IPS DF 6.9 (cell line): ENCODE measurements at regions not wholly inside any gene's neighbourhood (a gene's known extent, or its start where the extent isn't known, plus 50 kb on each side); places are given as distances from the start of the nearest gene placed in this dataset.

Source experiments
- DNase-seq: peaks from one replicate; pipeline ENCODE4 v3.0.0-alpha.2; 2013; ENCODE audit warnings: low read depth, low spot score
- H3K27ac ChIP-seq: one replicate; pipeline ENCODE4 v1.5.1; 2013; ENCODE audit warnings: low read length, control low read depth
- H3K27me3 ChIP-seq: 2 replicates; pipeline ENCODE4 v1.6.1; 2013; ENCODE audit warnings: mild to moderate bottlenecking, low read length; ENCODE audit not compliant: control insufficient read depth, insufficient read depth
- H3K36me3 ChIP-seq: 2 replicates; pipeline ENCODE4 v1.6.1; 2013; ENCODE audit warnings: low read length; ENCODE audit not compliant: control insufficient read depth, insufficient read depth
- H3K4me1 ChIP-seq: 2 replicates; pipeline ENCODE4 v1.6.1; 2013; ENCODE audit warnings: low read length; ENCODE audit not compliant: control insufficient read depth, insufficient read depth
- H3K4me3 ChIP-seq: 2 replicates; pipeline ENCODE4 v1.5.1; 2013; ENCODE audit warnings: mild to moderate bottlenecking, low read length
- H3K9me3 ChIP-seq: 2 replicates; pipeline ENCODE4 v1.6.1; 2013; ENCODE audit warnings: low read length, inconsistent platforms; ENCODE audit not compliant: control insufficient read depth, insufficient read depth
- WGBS: extraction: QIAGEN DNeasy Blood & Tissue Kit; methylation state at CpG from one replicate; pipeline ENCODE4 v1.1.7; 2013; ENCODE audit warnings: mixed read lengths, missing lambda C conversion rate; ENCODE audit not compliant: insufficient read length, insufficient coverage; 5-methylcytosine and 5-hydroxymethylcytosine counted together

- H3K4me1 ChIP-seq, result peaks cover 1% of the 10 kb centered on the region; the same call in 1 of the 2 replicates
- no peak overlapping the region for H3K27ac ChIP-seq
- no peak for DNase-seq
- H3K4me3 ChIP-seq, result no peak overlapping the region
- no peaks in the 10 kb centered on the region for H3K9me3 ChIP-seq
- peaks cover 3% of the 10 kb centered on the region; the same call in 1 of the 2 replicates for H3K27me3 ChIP-seq
- H3K36me3 ChIP-seq, result no peaks in the 10 kb centered on the region
- 100% methylated on average over 2 of the region's 2 CpGs for WGBS
Measured at GRCh38 chr2:234711308-234711707, 214.4 kb upstream of the ARL4C start.

GRCh38 chr2:234710587-234710986, 213.7 kb upstream of the ARL4C start:
- DNase-seq, result no peak
- Histone ChIP-seq H3K4me1 (peaks cover 1% of the 10 kb centered on the region; the same call in 1 of the 2 replicates), H3K36me3 (no peaks in the 10 kb centered on the region), H3K9me3 (no peaks in the 10 kb centered on the region), H3K27me3 (peaks cover 3% of the 10 kb centered on the region; the same call in 1 of the 2 replicates), H3K27ac (no peak overlapping the region), H3K4me3 (no peak overlapping the region)
- WGBS, result no CpG with 5 or more reads among the region's 5 CpGs

DNA sequence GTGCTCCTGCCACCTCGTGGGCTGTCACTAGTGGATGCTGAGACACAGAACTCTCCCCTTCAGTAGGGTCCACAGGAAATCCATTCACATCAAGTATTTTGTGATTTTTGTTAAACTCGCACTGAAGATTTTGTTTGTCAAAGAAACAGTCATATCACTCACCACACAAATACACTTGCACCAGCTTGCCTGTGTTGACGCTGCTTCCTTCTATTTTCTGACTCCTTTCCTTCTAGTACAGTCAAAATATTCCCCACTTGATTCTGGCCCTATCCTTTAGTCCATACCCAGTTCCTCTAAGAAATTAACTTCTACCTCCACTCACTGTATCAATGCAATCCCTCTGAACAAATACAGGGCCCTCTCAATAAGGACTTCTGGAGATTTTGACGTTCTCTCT, 213.2 kb upstream of the ARL4C start:
- Histone ChIP-seq H3K36me3 (no peaks in the 10 kb centered on the region), H3K4me3 (no peak overlapping the region)

GRCh38 chr2:234708717-234709116, 211.8 kb upstream of the ARL4C start:
- Histone ChIP-seq H3K27me3 (peaks cover 2% of the 10 kb centered on the region; the same call in 1 of the 2 replicates), H3K27ac (no peak overlapping the region), H3K4me3 (no peak overlapping the region), H3K9me3 (no peaks in the 10 kb centered on the region), H3K36me3 (no peaks in the 10 kb centered on the region), H3K4me1 (peaks cover 1% of the 10 kb centered on the region; the same call in 1 of the 2 replicates)
- no peak for DNase-seq
- no CpG with 5 or more reads among the region's 3 CpGs for WGBS

More for the DNA sequence above, 213.2 kb upstream of the ARL4C start:
- H3K9me3 ChIP-seq, result no peaks in the 10 kb centered on the region
- WGBS, result no CpG with 5 or more reads among the region's 4 CpGs
- peaks cover 1% of the 10 kb centered on the region; the same call in 1 of the 2 replicates for H3K4me1 ChIP-seq
- H3K27ac ChIP-seq, result no peak overlapping the region
- DNase-seq, result no peak
- H3K27me3 ChIP-seq, result peaks cover 3% of the 10 kb centered on the region; the same call in 1 of the 2 replicates

DNA sequence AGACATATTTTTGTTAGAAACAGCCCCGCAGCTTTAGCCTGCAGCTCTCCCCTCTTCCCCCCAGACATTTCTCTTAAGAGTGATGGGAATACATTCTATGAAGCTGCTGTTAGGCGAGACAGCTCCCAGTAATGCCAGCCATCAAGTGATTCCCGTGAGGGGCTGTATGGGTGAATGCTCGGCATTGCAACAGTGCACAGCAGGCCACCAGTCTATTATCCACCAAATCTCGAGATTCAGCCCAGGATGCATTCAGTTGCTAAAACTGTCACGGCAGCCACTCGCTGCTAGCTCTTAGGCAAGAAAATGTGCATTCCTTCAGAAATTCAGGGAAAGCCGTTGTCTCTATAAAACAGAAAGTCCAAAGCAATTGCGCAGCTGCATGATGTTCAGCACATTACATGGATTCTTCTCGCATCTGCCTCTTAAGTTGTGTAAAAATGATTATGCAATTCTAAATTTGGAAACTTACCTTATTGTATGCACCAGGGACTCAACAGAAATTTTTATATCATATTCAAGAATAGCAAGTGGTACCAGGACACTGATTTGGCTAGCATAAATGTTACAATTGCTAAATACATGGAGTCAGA, 211.3 kb upstream of the ARL4C start:
- H3K4me1 ChIP-seq, result peaks cover 1% of the 10 kb centered on the region; the same call in 1 of the 2 replicates
- WGBS, result no CpG with 5 or more reads among the region's 10 CpGs
- no peaks in the 10 kb centered on the region for H3K9me3 ChIP-seq
- no peak overlapping the region for H3K4me3 ChIP-seq
- no peak for DNase-seq
- H3K27me3 ChIP-seq, result peaks cover 2% of the 10 kb centered on the region; the same call in 1 of the 2 replicates
- no peaks in the 10 kb centered on the region for H3K36me3 ChIP-seq
- no peak overlapping the region for H3K27ac ChIP-seq

DNA sequence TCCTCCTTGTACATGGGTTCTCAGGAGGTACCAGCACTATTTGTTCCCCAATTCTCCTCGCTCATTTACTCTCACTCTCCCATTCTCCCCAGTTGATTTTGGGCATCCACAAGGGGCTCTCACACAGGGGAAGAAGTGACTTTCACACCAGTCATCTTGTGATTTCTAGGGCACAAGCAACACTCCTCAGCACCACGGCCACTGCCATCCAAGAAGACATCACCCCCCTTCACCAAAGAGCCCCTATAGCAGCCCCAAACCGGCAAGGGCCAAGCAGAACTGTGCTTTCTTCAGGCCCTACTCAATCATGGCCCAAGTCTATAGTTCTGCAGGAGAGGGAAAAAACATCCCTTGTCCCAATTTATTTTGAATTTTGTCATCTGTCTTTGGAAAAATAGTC, 209.2 kb upstream of the ARL4C start:
- peaks cover 2% of the 10 kb centered on the region; the same call in 1 of the 2 replicates for H3K27me3 ChIP-seq
- WGBS, result no CpG with 5 or more reads among the region's 3 CpGs

DNA sequence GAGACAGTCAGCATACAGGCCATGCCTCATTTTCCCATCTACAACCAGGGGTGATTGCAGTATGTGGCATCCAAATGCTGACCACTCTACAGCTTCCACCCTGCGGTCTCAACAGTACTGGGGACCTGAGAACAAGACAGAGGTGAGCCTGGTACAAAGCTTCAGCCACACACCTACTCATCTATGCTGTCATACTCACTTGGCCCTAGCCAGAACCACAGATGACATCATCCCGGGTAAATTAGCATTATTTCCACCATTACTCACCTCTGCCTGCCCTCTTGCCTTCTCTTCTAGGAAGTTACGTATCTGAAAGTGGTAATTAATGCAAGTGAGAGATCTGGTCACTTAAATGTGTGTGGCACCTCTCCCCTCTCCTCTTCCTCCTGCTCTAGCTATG, 208.2 kb upstream of the ARL4C start:
- Histone ChIP-seq H3K4me1 (peaks cover 1% of the 10 kb centered on the region), H3K27me3 (peaks cover 2% of the 10 kb centered on the region; the same call in 1 of the 2 replicates), H3K4me3 (no peak overlapping the region), H3K9me3 (no peaks in the 10 kb centered on the region), H3K36me3 (no peaks in the 10 kb centered on the region), H3K27ac (no peak overlapping the region)
- WGBS, result no CpG with 5 or more reads among the region's 3 CpGs
- no peak for DNase-seq

More for the DNA sequence above, 209.2 kb upstream of the ARL4C start:
- Histone ChIP-seq H3K9me3 (no peaks in the 10 kb centered on the region), H3K27ac (no peak overlapping the region), H3K4me3 (no peak overlapping the region), H3K4me1 (peaks cover 2% of the 10 kb centered on the region), H3K36me3 (no peaks in the 10 kb centered on the region)
- DNase-seq, result no peak

GRCh38 chr2:234703258-234703657, 206.4 kb upstream of the ARL4C start:
- Histone ChIP-seq H3K27me3 (no peaks in the 10 kb centered on the region), H3K27ac (no peak overlapping the region), H3K4me3 (no peak overlapping the region), H3K36me3 (no peaks in the 10 kb centered on the region), H3K9me3 (no peaks in the 10 kb centered on the region), H3K4me1 (peaks cover 1% of the 10 kb centered on the region; the same call in 1 of the 2 replicates)
- DNase-seq, result no peak
- WGBS, result no CpG with 5 or more reads among the region's 4 CpGs

DNA sequence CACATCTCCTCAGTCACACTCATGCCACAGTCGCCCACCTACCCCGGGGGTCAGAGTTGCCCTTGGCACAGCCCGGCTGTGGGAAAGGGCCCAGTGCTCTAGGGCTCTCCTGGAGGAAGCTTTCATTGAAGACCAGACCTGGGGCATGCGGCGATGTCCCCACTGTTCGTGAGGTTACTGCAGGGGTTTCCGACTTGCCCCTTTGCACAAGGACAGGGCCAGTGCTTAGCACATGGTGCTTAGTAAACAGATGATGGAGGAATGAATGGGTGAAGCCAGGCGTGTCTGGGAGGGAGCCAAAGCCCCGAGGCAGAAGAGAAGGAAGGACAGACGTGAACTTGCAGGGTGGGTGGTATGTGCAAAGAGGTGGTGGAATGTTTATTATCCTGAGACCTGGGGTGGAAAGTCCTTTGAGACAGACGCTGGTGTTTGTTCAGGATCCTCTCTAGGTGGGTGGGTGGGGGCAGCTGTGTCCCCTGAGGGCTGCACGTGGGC, 205.9 kb upstream of the ARL4C start:
- no peak for DNase-seq
- Histone ChIP-seq H3K4me1 (peaks cover 1% of the 10 kb centered on the region; the same call in 1 of the 2 replicates), H3K27me3 (no peaks in the 10 kb centered on the region), H3K27ac (no peak overlapping the region), H3K36me3 (no peaks in the 10 kb centered on the region), H3K4me3 (no peak overlapping the region), H3K9me3 (no peaks in the 10 kb centered on the region)
- no CpG with 5 or more reads among the region's 12 CpGs for WGBS

- no peak overlapping the region for H3K27ac ChIP-seq
- no peaks in the 10 kb centered on the region for H3K36me3 ChIP-seq
- WGBS, result no CpG with 5 or more reads among the region's 9 CpGs
- H3K4me1 ChIP-seq, result peaks cover 1% of the 10 kb centered on the region; the same call in 1 of the 2 replicates
- no peak for DNase-seq
- H3K27me3 ChIP-seq, result no peaks in the 10 kb centered on the region
- H3K4me3 ChIP-seq, result no peak overlapping the region
- peaks cover 2% of the 10 kb centered on the region for H3K9me3 ChIP-seq
Measured at GRCh38 chr2:234701841-234702240, 205.0 kb upstream of the ARL4C start.
